ENCODE measurements at regions not wholly inside any gene's neighbourhood (a gene's known extent, or its start where the extent isn't known, plus 50 kb on each side); places are given as distances from the start of the nearest gene placed in this dataset.

DNA sequence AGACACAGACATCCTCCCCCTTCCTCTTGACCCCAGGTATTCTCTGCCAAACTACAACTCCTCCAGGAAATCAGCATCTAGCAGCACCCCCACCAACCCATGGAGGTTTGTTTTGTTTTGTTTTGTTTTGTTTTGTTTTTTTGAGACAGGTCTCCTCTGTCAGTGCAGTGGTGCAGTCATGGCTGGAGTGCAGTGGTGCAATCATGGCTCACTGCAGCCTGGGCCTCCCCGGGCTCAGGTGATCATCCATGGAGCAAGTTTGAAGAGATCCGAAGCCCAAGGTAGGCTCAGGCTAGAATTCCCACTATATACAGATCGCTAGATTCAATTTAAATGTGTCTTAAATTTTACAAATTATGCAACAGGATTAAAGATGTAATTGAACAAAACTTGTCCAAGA lies 518.2 kb upstream of the ARID1B start:
- no peak overlapping the region for H3K4me2 ChIP-seq
- H3K27ac ChIP-seq = no peak overlapping the region
- POLR2A ChIA-PET = no interaction called here
- CTCF ChIA-PET = no interaction called here
- ATAC-seq (no peak), FAIRE-seq (no peak), DNase-seq (ENCODE audit: low read depth in 1 of 2, low spot score in 1 of 2) (no peak)
- TF ChIP-seq HOXB13 (CRISPR knock-in tag; IDR thresholded peaks at IDR 0.05; ENCODE audit: low read depth) = no peak
- TF ChIP-seq NPAS2 (CRISPR knock-in tag; IDR thresholded peaks at IDR 0.05; ENCODE audit: borderline replicate concordance) = no peak
- no peaks in the 10 kb centered on the region for H3K4me1 ChIP-seq
- 19% methylated on average over 3 of the region's 3 CpGs for WGBS (ENCODE audit: missing lambda C conversion rate)
- no peak overlapping the region for H3K4me3 ChIP-seq
- no peaks in the 10 kb centered on the region for H3K9me3 ChIP-seq

DNA sequence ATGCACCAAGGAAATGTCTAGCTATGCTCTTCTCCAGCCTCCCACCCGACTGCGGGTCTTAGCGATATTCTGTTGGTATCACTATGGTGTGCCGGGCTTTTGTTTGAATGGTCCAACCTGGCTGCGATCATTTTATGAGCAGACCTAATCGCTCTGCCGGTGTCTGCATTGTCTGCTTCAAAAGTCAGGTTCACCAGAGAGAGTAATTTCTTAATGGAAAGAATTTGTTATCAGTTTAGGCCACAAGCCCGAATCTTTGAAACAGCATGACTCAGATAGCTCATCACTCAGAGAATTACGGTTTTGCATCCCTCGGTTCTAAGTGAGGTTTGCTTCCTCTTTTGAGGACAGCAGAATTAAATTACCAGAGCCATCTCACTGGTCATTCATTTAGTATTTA lies 521.0 kb upstream of the ARID1B start:
- no peaks in the 10 kb centered on the region for H3K4me1 ChIP-seq
- no peaks in the 10 kb centered on the region for H3K9me3 ChIP-seq
- 65% methylated on average over 10 of the region's 10 CpGs for WGBS (ENCODE audit: missing lambda C conversion rate)
- H3K27ac ChIP-seq = no peak overlapping the region
- no peak for ATAC-seq
- H3K4me3 ChIP-seq = no peak overlapping the region
- no peak overlapping the region for H3K4me2 ChIP-seq
- TF ChIP-seq SREBF2 (IDR thresholded peaks at IDR 0.05) (no peak), RNF2 (IDR thresholded peaks at IDR 0.05; ENCODE audit: borderline replicate concordance, low read depth) (no peak), BHLHE40 (IDR thresholded peaks at IDR 0.05; ENCODE audit: low read depth, low read length) (no peak), HEYL (CRISPR knock-in tag; IDR thresholded peaks at IDR 0.05) (no peak), RFX5 (IDR thresholded peaks at IDR 0.05) (no peak), CBX2 (IDR thresholded peaks at IDR 0.05; ENCODE audit: borderline replicate concordance, low read depth) (no peak), E2F6 (IDR thresholded peaks at IDR 0.05; ENCODE audit: borderline replicate concordance, low read depth) (no peak), ESRRA (IDR thresholded peaks at IDR 0.05; ENCODE audit: borderline replicate concordance, low read length) (no peak), TP53 (CRISPR knock-in tag; IDR thresholded peaks at IDR 0.05) (no peak), CTCF (IDR thresholded peaks at IDR 0.05) (no peak), RCOR1 (IDR thresholded peaks at IDR 0.05; ENCODE audit: low read depth, low read length) (no peak), JUNB (IDR thresholded peaks at IDR 0.05) (no peak), HDAC2 (IDR thresholded peaks at IDR 0.05) (no peak), ZNF302 (CRISPR knock-in tag; IDR thresholded peaks at IDR 0.05) (no peak), NR3C1 (IDR thresholded peaks at IDR 0.05) (no peak), CBX8 (IDR thresholded peaks at IDR 0.05) (no peak)
- TF ChIP-seq, protein P1, sequence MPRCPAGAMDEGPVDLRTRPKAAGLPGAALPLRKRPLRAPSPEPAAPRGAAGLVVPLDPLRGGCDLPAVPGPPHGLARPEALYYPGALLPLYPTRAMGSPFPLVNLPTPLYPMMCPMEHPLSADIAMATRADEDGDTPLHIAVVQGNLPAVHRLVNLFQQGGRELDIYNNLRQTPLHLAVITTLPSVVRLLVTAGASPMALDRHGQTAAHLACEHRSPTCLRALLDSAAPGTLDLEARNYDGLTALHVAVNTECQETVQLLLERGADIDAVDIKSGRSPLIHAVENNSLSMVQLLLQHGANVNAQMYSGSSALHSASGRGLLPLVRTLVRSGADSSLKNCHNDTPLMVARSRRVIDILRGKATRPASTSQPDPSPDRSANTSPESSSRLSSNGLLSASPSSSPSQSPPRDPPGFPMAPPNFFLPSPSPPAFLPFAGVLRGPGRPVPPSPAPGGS (IDR thresholded peaks at IDR 0.05) = no peak
- ChIA-PET CTCF (no interaction called here), POLR2A (no interaction called here)
- no peak for DNase-seq (ENCODE audit: low read depth in 1 of 2, low spot score in 1 of 2)
- FAIRE-seq = no peak

- H3K4me3 ChIP-seq = no peak overlapping the region
- no peaks in the 10 kb centered on the region for H3K9me3 ChIP-seq
- ChIA-PET CTCF (no interaction called here), POLR2A (no interaction called here)
- DNase-seq (ENCODE audit: low read depth in 1 of 2, low spot score in 1 of 2) (no peak), ATAC-seq (no peak), FAIRE-seq (no peak)
- no peaks in the 10 kb centered on the region for H3K4me1 ChIP-seq
- no peak overlapping the region for H3K27ac ChIP-seq
- no peak for TF ChIP-seq NFE2L2 (conservative IDR thresholded peaks at IDR 0.05; ENCODE audit: low read length)
- 33% methylated on average over 4 of the region's 5 CpGs for WGBS (ENCODE audit: missing lambda C conversion rate)
- no peak overlapping the region for H3K4me2 ChIP-seq
Observed at GRCh38 chr6:156254240-156254639, 522.9 kb upstream of the ARID1B start.

GRCh38 chr6:156250593-156250992 lies 526.6 kb upstream of the ARID1B start:
- DNase-seq (ENCODE audit: low read depth in 1 of 2, low spot score in 1 of 2) (no peak), FAIRE-seq (no peak), ATAC-seq (no peak)
- no peak overlapping the region for H3K27ac ChIP-seq
- POLR2A ChIA-PET = no interaction called here
- CTCF ChIA-PET = no interaction called here
- no peaks in the 10 kb centered on the region for H3K4me1 ChIP-seq
- 73% methylated on average over 5 of the region's 5 CpGs for WGBS (ENCODE audit: missing lambda C conversion rate)
- H3K4me3 ChIP-seq = no peak overlapping the region
- no peak overlapping the region for H3K4me2 ChIP-seq
- H3K9me3 ChIP-seq = no peaks in the 10 kb centered on the region
- TF ChIP-seq HEYL (CRISPR knock-in tag; IDR thresholded peaks at IDR 0.05) (no peak), ZSCAN20 (CRISPR knock-in tag; IDR thresholded peaks at IDR 0.05) (no peak), CTCF (IDR thresholded peaks at IDR 0.05) (no peak), POLR2A (IDR thresholded peaks at IDR 0.05; ENCODE audit: low read length) (no peak), MAFK (IDR thresholded peaks at IDR 0.05; ENCODE audit: partially characterized antibody) (no peak), NR3C1 (IDR thresholded peaks at IDR 0.05) (no peak)
- TF ChIP-seq, protein P2, sequence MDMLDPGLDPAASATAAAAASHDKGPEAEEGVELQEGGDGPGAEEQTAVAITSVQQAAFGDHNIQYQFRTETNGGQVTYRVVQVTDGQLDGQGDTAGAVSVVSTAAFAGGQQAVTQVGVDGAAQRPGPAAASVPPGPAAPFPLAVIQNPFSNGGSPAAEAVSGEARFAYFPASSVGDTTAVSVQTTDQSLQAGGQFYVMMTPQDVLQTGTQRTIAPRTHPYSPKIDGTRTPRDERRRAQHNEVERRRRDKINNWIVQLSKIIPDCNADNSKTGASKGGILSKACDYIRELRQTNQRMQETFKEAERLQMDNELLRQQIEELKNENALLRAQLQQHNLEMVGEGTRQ (IDR thresholded peaks at IDR 0.05) = no peak

Measured in A549 (cell line).